Natural killer cell (primary cell): ENCODE measurements at regions not wholly inside any gene's neighbourhood (a gene's known extent, or its start where the extent isn't known, plus 50 kb on each side); places are given as distances from the start of the nearest gene placed in this dataset.
"Not testable (repeated sequence)": the region's sequence is repeated elsewhere in the genome, so short reads cannot be mapped to it uniquely, and the experiment has no call there.

ENCODE experiments used
- ATAC-seq, 3 donors: fragments of 150-1000 bp in 2 of 3; fragments of 200-7000 bp in 1 of 3; cut with Tn5 transposase; 1 replicate in 1 of 3; 2 replicates in 2 of 3; pipeline ENCODE4 v1.10.0; 2021; ENCODE audit warnings: mild to moderate bottlenecking in 2 of 3, moderate library complexity in 2 of 3
- DNase-seq, 2 donors: peaks; one replicate each; pipeline versions ENCODE4 v3.0.0 to v3.0.0-alpha.2; 2013 to 2021; ENCODE audit warnings: mixed read lengths in 1 of 2
- H3K27ac ChIP-seq: one replicate; pipeline ENCODE4 v1.5.1; 2013; ENCODE audit warnings: mild to moderate bottlenecking, low read length
- H3K27me3 ChIP-seq: one replicate; pipeline ENCODE4 v1.6.1; 2013; ENCODE audit warnings: low read length; ENCODE audit not compliant: control insufficient read depth, insufficient read depth
- H3K36me3 ChIP-seq: one replicate; pipeline ENCODE4 v1.6.1; 2013; ENCODE audit warnings: low read length; ENCODE audit not compliant: control insufficient read depth, insufficient read depth
- H3K4me1 ChIP-seq: one replicate; pipeline ENCODE4 v1.6.1; 2013; ENCODE audit warnings: low read length; ENCODE audit not compliant: control insufficient read depth, insufficient read depth
- H3K4me3 ChIP-seq: one replicate; pipeline ENCODE4 v1.5.1; 2013; ENCODE audit warnings: low read length
- H3K9me3 ChIP-seq: one replicate; pipeline ENCODE4 v1.6.1; 2013; ENCODE audit warnings: low read length; ENCODE audit not compliant: control insufficient read depth, insufficient read depth
- H3K27ac Mint-ChIP-seq, 2 donors: one replicate each; pipeline ENCODE4 v1.8.0; 2022; ENCODE audit warnings: mild to moderate bottlenecking in 2 of 2, mixed read lengths in 2 of 2, moderate library complexity in 1 of 2
- H3K27me3 Mint-ChIP-seq, 2 donors: one replicate each; pipeline ENCODE4 v1.8.0; 2022; ENCODE audit warnings: low read depth in 2 of 2, mixed read lengths in 2 of 2
- H3K36me3 Mint-ChIP-seq: one replicate; pipeline ENCODE4 v1.8.0; 2022; ENCODE audit warnings: mixed read lengths
- H3K4me1 Mint-ChIP-seq, 2 donors: one replicate each; pipeline ENCODE4 v1.8.0; 2022; ENCODE audit warnings: mixed read lengths in 2 of 2
- H3K4me3 Mint-ChIP-seq: one replicate; pipeline ENCODE4 v1.8.0; 2022; ENCODE audit warnings: mild to moderate bottlenecking, moderate library complexity, mixed read lengths
- H3K9me3 Mint-ChIP-seq, 2 donors: one replicate each; pipeline ENCODE4 v1.8.0; 2022; ENCODE audit warnings: mixed read lengths in 2 of 2
- CTCF ChIP-seq: fragments of 200-600 bp; IDR thresholded peaks from one replicate; pipeline ENCODE4 v1.8.0; 2022; ENCODE audit warnings: antibody characterized with exemption
- WGBS: methylation state at CpG from one replicate; pipeline ENCODE4 v1.1.7; 2013; ENCODE audit warnings: missing lambda C conversion rate; ENCODE audit not compliant: insufficient coverage; 5-methylcytosine and 5-hydroxymethylcytosine counted together
- intact Hi-C: fragments of 100-400 bp; cut with micrococcal nuclease; formaldehyde crosslinking; loops from one replicate; pipeline ENCODE4 v1.14.2; 2022

GRCh38 chr11:129750343-129751292 lies 65.0 kb upstream of the TMEM45B start:
- Histone ChIP-seq H3K27me3 (peaks cover 4% of the 10 kb centered on the region), H3K4me1 (peaks cover 5% of the 10 kb centered on the region), H3K36me3 (no peaks in the 10 kb centered on the region), H3K9me3 (no peaks in the 10 kb centered on the region), H3K4me3 (no peak overlapping the region), H3K27ac (no peak overlapping the region)
- H3K36me3 Mint-ChIP-seq, result no peaks in the 10 kb centered on the region
- H3K27me3 Mint-ChIP-seq, result peaks cover 7 to 40% of the 10 kb centered on the region in 2 donors
- no peaks in the 10 kb centered on the region for H3K9me3 Mint-ChIP-seq
- WGBS, result 18% methylated on average over 57 of the region's 57 CpGs
- no peak overlapping the region for H3K4me3 Mint-ChIP-seq
- peak; percentile 77 to 91 for DNase-seq
- no peak overlapping the region for H3K27ac Mint-ChIP-seq
- peak; percentile 100 for TF ChIP-seq CTCF
- peaks cover 4 to 5% of the 10 kb centered on the region in 2 donors for H3K4me1 Mint-ChIP-seq
- peak; percentile 95 to 98 (median 96) for ATAC-seq
- intact Hi-C loops, result loop anchor here (1.0 kb wide), 1 partner anchor 633 kb away; no protein-coding TSS in a partner anchor

DNA sequence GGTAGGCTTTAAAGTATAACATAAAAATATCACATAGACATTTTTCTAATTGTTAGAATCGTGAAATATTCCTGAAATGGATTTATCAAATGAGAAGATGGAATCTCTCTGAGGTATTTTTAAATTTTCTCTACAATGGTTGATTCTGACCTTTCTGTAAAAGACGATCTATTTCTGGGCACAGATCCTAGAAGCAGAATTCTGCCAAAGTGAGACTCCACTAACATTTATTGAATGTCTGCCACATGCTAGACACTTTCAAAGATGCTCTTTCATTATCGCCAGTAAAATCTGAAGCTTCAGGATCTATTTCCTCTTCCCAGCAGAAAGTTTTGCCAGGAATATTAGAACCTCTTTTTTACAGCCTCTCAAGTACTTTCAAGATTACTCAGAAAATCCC lies 64.1 kb upstream of the TMEM45B start:
- TF ChIP-seq CTCF, result no peak
- Histone ChIP-seq H3K36me3 (no peaks in the 10 kb centered on the region), H3K4me3 (no peak overlapping the region), H3K27me3 (peaks cover 4% of the 10 kb centered on the region), H3K27ac (no peak overlapping the region), H3K4me1 (peaks cover 5% of the 10 kb centered on the region), H3K9me3 (no peaks in the 10 kb centered on the region)
- ATAC-seq, result no peak
- intact Hi-C loops, result loop anchor here (1.0 kb wide), 1 partner anchor 634 kb away; no protein-coding TSS in a partner anchor
- no peak overlapping the region for H3K4me3 Mint-ChIP-seq
- no peaks in the 10 kb centered on the region for H3K9me3 Mint-ChIP-seq
- DNase-seq, result no peak
- H3K4me1 Mint-ChIP-seq, result peaks cover 4 to 5% of the 10 kb centered on the region in 2 donors
- 92% methylated on average over 2 of the region's 3 CpGs for WGBS
- no peaks in the 10 kb centered on the region for H3K36me3 Mint-ChIP-seq
- H3K27ac Mint-ChIP-seq, result no peak overlapping the region
- peaks cover 7 to 37% of the 10 kb centered on the region in 2 donors for H3K27me3 Mint-ChIP-seq

DNA sequence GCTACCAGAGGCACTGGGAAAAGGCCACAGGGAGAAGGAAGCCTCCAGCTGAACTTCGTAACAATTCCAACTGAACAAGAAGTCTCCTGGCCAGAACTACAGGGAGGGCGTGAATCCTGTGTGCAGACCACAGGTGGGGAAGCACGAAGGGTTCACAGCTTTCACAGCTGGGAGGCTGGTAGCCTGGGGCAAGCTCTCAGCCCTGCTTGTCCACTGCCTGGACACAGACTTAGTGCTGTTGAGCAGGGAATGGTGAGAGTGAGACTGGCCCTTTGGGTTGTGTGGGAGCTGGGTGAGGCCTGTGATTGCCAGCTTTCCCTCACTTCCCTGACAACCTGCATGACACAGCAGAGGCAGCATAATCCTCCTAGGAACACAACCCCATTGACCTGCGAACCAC lies 52.1 kb upstream of the TMEM45B start:
- H3K27ac Mint-ChIP-seq, H3K4me3 ChIP-seq, H3K9me3 ChIP-seq, H3K4me1 ChIP-seq, H3K4me1 Mint-ChIP-seq, H3K36me3 ChIP-seq, H3K9me3 Mint-ChIP-seq, ATAC-seq, intact Hi-C loops, H3K27me3 ChIP-seq, H3K27ac ChIP-seq, H3K36me3 Mint-ChIP-seq, H3K4me3 Mint-ChIP-seq, DNase-seq: not testable (repeated sequence)
- 76% methylated on average over 4 of the region's 4 CpGs for WGBS
- H3K27me3 Mint-ChIP-seq, result peaks cover 12 to 22% of the 10 kb centered on the region in 2 donors

DNA sequence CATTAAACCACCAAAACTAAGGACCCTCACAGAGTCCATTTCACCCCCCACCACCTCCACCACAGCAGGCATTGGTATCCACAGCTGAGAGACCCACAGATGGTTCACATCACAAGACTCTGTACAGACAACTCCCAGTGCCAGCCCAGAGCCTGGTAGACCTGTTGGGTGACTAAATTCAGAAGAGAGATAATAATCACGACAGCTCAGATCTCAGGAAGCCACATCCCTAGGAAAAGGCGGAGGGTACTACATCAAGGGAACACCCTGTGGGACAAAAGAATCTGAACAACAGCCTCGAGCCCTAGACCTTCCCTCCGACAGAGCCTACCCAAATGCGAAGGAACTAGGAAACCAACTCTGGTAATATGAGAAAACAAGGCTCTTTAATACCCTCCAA lies 51.4 kb upstream of the TMEM45B start:
- H3K9me3 Mint-ChIP-seq, ATAC-seq, H3K36me3 ChIP-seq, H3K4me3 ChIP-seq, intact Hi-C loops, H3K27ac Mint-ChIP-seq, H3K4me1 Mint-ChIP-seq, H3K36me3 Mint-ChIP-seq, H3K27me3 ChIP-seq, H3K4me1 ChIP-seq, H3K4me3 Mint-ChIP-seq, H3K9me3 ChIP-seq, H3K27ac ChIP-seq, DNase-seq: not testable (repeated sequence)
- WGBS, result 91% methylated on average over 4 of the region's 5 CpGs
- H3K27me3 Mint-ChIP-seq, result peaks cover 8 to 17% of the 10 kb centered on the region in 2 donors
